ENCODE measurements at regions not wholly inside any gene's neighbourhood (a gene's known extent, or its start where the extent isn't known, plus 50 kb on each side); places are given as distances from the start of the nearest gene placed in this dataset.

- H3K9me3 ChIP-seq (ENCODE audit: control insufficient read depth, low read length) = no peaks in the 10 kb centered on the region
- DNase-seq (no peak), ATAC-seq (ENCODE audit: low FRiP score) (no peak)
- H3K27ac ChIP-seq (ENCODE audit: low read depth in 1 of 2, low read length in 2 of 2) = no peak overlapping the region
- no peaks in the 10 kb centered on the region for H3K4me1 ChIP-seq (ENCODE audit: control insufficient read depth in 1 of 2, insufficient read depth in 2 of 2, low read length in 2 of 2)
- H3K27me3 ChIP-seq (ENCODE audit: control insufficient read depth in 1 of 2, insufficient read depth in 2 of 2, low read length in 1 of 2) = no peaks in the 10 kb centered on the region
- H3K36me3 ChIP-seq (ENCODE audit: control insufficient read depth in 1 of 2, insufficient read depth in 2 of 2, low read length in 1 of 2) = no peaks in the 10 kb centered on the region
- H3K4me3 ChIP-seq (ENCODE audit: low read length in 2 of 2) = no peak overlapping the region
- intact Hi-C loops (cut with DNase I) = no loop called here
Measured at GRCh38 chr5:117195076-117195475, 620.5 kb upstream of the SEMA6A start.

- intact Hi-C loops (cut with DNase I) = no loop called here
- WGBS, 2 donors = 37 to 40% methylated on average over 2 of the region's 2 CpGs
- no peak for ATAC-seq (ENCODE audit: low FRiP score)
Measured at GRCh38 chr5:117191251-117191650, 616.6 kb upstream of the SEMA6A start.

GRCh38 chr5:117189784-117190183, 615.2 kb upstream of the SEMA6A start:
- Histone ChIP-seq H3K27ac (ENCODE audit: low read depth in 1 of 2, low read length in 2 of 2) (no peak overlapping the region), H3K4me1 (ENCODE audit: control insufficient read depth in 1 of 2, insufficient read depth in 2 of 2, low read length in 2 of 2) (no peaks in the 10 kb centered on the region), H3K36me3 (ENCODE audit: control insufficient read depth in 1 of 2, insufficient read depth in 2 of 2, low read length in 1 of 2) (no peaks in the 10 kb centered on the region), H3K27me3 (ENCODE audit: control insufficient read depth in 1 of 2, insufficient read depth in 2 of 2, low read length in 1 of 2) (peaks cover 0 to 2% of the 10 kb centered on the region in 2 donors), H3K4me3 (ENCODE audit: low read length in 2 of 2) (no peak overlapping the region), H3K9me3 (ENCODE audit: control insufficient read depth, low read length) (no peaks in the 10 kb centered on the region)
- WGBS, 2 donors = 65 to 71% methylated on average over 4 of the region's 4 CpGs
- no peak for DNase-seq
- intact Hi-C loops (cut with DNase I) = no loop called here
- no peak for ATAC-seq (ENCODE audit: low FRiP score)

More at GRCh38 chr5:117191251-117191650, 616.6 kb upstream of the SEMA6A start:
- Histone ChIP-seq H3K4me3 (ENCODE audit: low read length in 2 of 2) (no peak overlapping the region), H3K27ac (ENCODE audit: low read depth in 1 of 2, low read length in 2 of 2) (no peak overlapping the region), H3K4me1 (ENCODE audit: control insufficient read depth in 1 of 2, insufficient read depth in 2 of 2, low read length in 2 of 2) (no peaks in the 10 kb centered on the region), H3K27me3 (ENCODE audit: control insufficient read depth in 1 of 2, insufficient read depth in 2 of 2, low read length in 1 of 2) (peaks cover 0 to 2% of the 10 kb centered on the region in 2 donors), H3K9me3 (ENCODE audit: control insufficient read depth, low read length) (no peaks in the 10 kb centered on the region), H3K36me3 (ENCODE audit: control insufficient read depth in 1 of 2, insufficient read depth in 2 of 2, low read length in 1 of 2) (no peaks in the 10 kb centered on the region)
- no peak for DNase-seq

- WGBS, 2 donors = 4 to 10% methylated on average over 1 of the region's 1 CpG
- no peak overlapping the region for H3K27ac ChIP-seq (ENCODE audit: low read depth in 1 of 2, low read length in 2 of 2)
- ATAC-seq (ENCODE audit: low FRiP score) = no peak
- DNase-seq = no peak
- no peaks in the 10 kb centered on the region for H3K9me3 ChIP-seq (ENCODE audit: control insufficient read depth, low read length)
- H3K27me3 ChIP-seq (ENCODE audit: control insufficient read depth in 1 of 2, insufficient read depth in 2 of 2, low read length in 1 of 2) = peaks cover 0 to 2% of the 10 kb centered on the region in 2 donors
- no peak overlapping the region for H3K4me3 ChIP-seq (ENCODE audit: low read length in 2 of 2)
- intact Hi-C loops (cut with DNase I) = no loop called here
- H3K4me1 ChIP-seq (ENCODE audit: control insufficient read depth in 1 of 2, insufficient read depth in 2 of 2, low read length in 2 of 2) = no peaks in the 10 kb centered on the region
- no peaks in the 10 kb centered on the region for H3K36me3 ChIP-seq (ENCODE audit: control insufficient read depth in 1 of 2, insufficient read depth in 2 of 2, low read length in 1 of 2)
Measured at GRCh38 chr5:117188211-117188610, 613.6 kb upstream of the SEMA6A start.

GRCh38 chr5:117186751-117187150, 612.1 kb upstream of the SEMA6A start:
- Histone ChIP-seq H3K4me1 (ENCODE audit: control insufficient read depth in 1 of 2, insufficient read depth in 2 of 2, low read length in 2 of 2) (no peaks in the 10 kb centered on the region), H3K36me3 (ENCODE audit: control insufficient read depth in 1 of 2, insufficient read depth in 2 of 2, low read length in 1 of 2) (no peaks in the 10 kb centered on the region), H3K27me3 (ENCODE audit: control insufficient read depth in 1 of 2, insufficient read depth in 2 of 2, low read length in 1 of 2) (peaks cover 0 to 2% of the 10 kb centered on the region in 2 donors), H3K9me3 (ENCODE audit: control insufficient read depth, low read length) (no peaks in the 10 kb centered on the region), H3K27ac (ENCODE audit: low read depth in 1 of 2, low read length in 2 of 2) (no peak overlapping the region), H3K4me3 (ENCODE audit: low read length in 2 of 2) (no peak overlapping the region)
- intact Hi-C loops (cut with DNase I) = no loop called here
- WGBS, 2 donors = 77 to 84% methylated on average over 3 of the region's 3 CpGs
- no peak for ATAC-seq (ENCODE audit: low FRiP score)
- no peak for DNase-seq

GRCh38 chr5:117183326-117183725, 608.7 kb upstream of the SEMA6A start:
- no peaks in the 10 kb centered on the region for H3K9me3 ChIP-seq (ENCODE audit: control insufficient read depth, low read length)
- H3K36me3 ChIP-seq (ENCODE audit: control insufficient read depth in 1 of 2, insufficient read depth in 2 of 2, low read length in 1 of 2) = no peaks in the 10 kb centered on the region
- H3K27ac ChIP-seq (ENCODE audit: low read depth in 1 of 2, low read length in 2 of 2) = no peak overlapping the region
- no peak for ATAC-seq (ENCODE audit: low FRiP score)
- 79% methylated on average over 2 of the region's 2 CpGs for WGBS, 2 donors
- DNase-seq = no peak
- H3K27me3 ChIP-seq (ENCODE audit: control insufficient read depth in 1 of 2, insufficient read depth in 2 of 2, low read length in 1 of 2) = peaks cover 0 to 1% of the 10 kb centered on the region in 2 donors
- intact Hi-C loops (cut with DNase I) = no loop called here
- H3K4me1 ChIP-seq (ENCODE audit: control insufficient read depth in 1 of 2, insufficient read depth in 2 of 2, low read length in 2 of 2) = no peaks in the 10 kb centered on the region
- no peak overlapping the region for H3K4me3 ChIP-seq (ENCODE audit: low read length in 2 of 2)

GRCh38 chr5:117182104-117182503, 607.5 kb upstream of the SEMA6A start:
- WGBS, 2 donors = 91 to 92% methylated on average over 1 of the region's 1 CpG
- intact Hi-C loops (cut with DNase I) = no loop called here

GRCh38 chr5:117177302-117177701, 602.7 kb upstream of the SEMA6A start:
- Histone ChIP-seq H3K4me1 (ENCODE audit: control insufficient read depth in 1 of 2, insufficient read depth in 2 of 2, low read length in 2 of 2) (no peaks in the 10 kb centered on the region), H3K27me3 (ENCODE audit: control insufficient read depth in 1 of 2, insufficient read depth in 2 of 2, low read length in 1 of 2) (no peaks in the 10 kb centered on the region), H3K9me3 (ENCODE audit: control insufficient read depth, low read length) (no peaks in the 10 kb centered on the region), H3K27ac (ENCODE audit: low read depth in 1 of 2, low read length in 2 of 2) (no peak overlapping the region), H3K36me3 (ENCODE audit: control insufficient read depth in 1 of 2, insufficient read depth in 2 of 2, low read length in 1 of 2) (no peaks in the 10 kb centered on the region), H3K4me3 (ENCODE audit: low read length in 2 of 2) (no peak overlapping the region)
- DNase-seq = no peak
- no peak for ATAC-seq (ENCODE audit: low FRiP score)
- 95 to 96% methylated on average over 1 of the region's 1 CpG for WGBS, 2 donors
- intact Hi-C loops (cut with DNase I) = no loop called here

More at GRCh38 chr5:117182104-117182503, 607.5 kb upstream of the SEMA6A start:
- no peaks in the 10 kb centered on the region for H3K4me1 ChIP-seq (ENCODE audit: control insufficient read depth in 1 of 2, insufficient read depth in 2 of 2, low read length in 2 of 2)
- no peaks in the 10 kb centered on the region for H3K9me3 ChIP-seq (ENCODE audit: control insufficient read depth, low read length)
- H3K27ac ChIP-seq (ENCODE audit: low read depth in 1 of 2, low read length in 2 of 2) = no peak overlapping the region
- ATAC-seq (ENCODE audit: low FRiP score) (no peak), DNase-seq (no peak)
- no peaks in the 10 kb centered on the region for H3K27me3 ChIP-seq (ENCODE audit: control insufficient read depth in 1 of 2, insufficient read depth in 2 of 2, low read length in 1 of 2)
- no peak overlapping the region for H3K4me3 ChIP-seq (ENCODE audit: low read length in 2 of 2)
- H3K36me3 ChIP-seq (ENCODE audit: control insufficient read depth in 1 of 2, insufficient read depth in 2 of 2, low read length in 1 of 2) = no peaks in the 10 kb centered on the region

GRCh38 chr5:117165068-117165467, 590.4 kb upstream of the SEMA6A start:
- Histone ChIP-seq H3K27me3 (ENCODE audit: control insufficient read depth in 1 of 2, insufficient read depth in 2 of 2, low read length in 1 of 2) (no peaks in the 10 kb centered on the region), H3K27ac (ENCODE audit: low read depth in 1 of 2, low read length in 2 of 2) (no peak overlapping the region), H3K36me3 (ENCODE audit: control insufficient read depth in 1 of 2, insufficient read depth in 2 of 2, low read length in 1 of 2) (no peaks in the 10 kb centered on the region), H3K4me3 (ENCODE audit: low read length in 2 of 2) (no peak overlapping the region), H3K4me1 (ENCODE audit: control insufficient read depth in 1 of 2, insufficient read depth in 2 of 2, low read length in 2 of 2) (no peaks in the 10 kb centered on the region), H3K9me3 (ENCODE audit: control insufficient read depth, low read length) (no peaks in the 10 kb centered on the region)
- no peak for ATAC-seq (ENCODE audit: low FRiP score)
- intact Hi-C loops (cut with DNase I) = no loop called here
- WGBS, 2 donors = 96 to 98% methylated on average over 4 of the region's 4 CpGs
- DNase-seq = no peak

Data from aorta (tissue), 5 donors.